ENCODE measurements at regions not wholly inside any gene's neighbourhood (a gene's known extent, or its start where the extent isn't known, plus 50 kb on each side); places are given as distances from the start of the nearest gene placed in this dataset.

DNA sequence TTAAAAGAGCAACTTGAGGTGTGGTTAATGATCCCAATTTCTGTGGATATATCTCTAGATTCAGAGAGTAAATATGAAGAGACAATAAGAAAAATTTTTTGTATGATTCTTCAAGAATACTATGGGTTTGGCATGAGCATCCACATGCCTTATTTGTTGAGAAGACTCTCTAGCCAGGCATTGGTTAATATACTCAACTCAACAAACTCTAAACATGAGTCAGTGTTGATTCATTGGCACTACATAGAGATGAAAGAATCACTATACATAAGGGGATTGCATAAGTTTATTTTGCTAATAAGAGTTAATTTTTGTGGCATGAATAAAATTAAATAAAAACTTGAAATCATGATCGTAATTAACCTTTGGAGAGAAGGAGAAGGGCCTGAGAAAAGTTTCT is 930.2 kb upstream of the LRRTM1 start:
- Histone ChIP-seq H3K4me1 (no peaks in the 10 kb centered on the region), H3K9ac (ENCODE audit: low read depth in 2 of 2, low read length in 2 of 2) (no peak overlapping the region), H3K27me3 (no peaks in the 10 kb centered on the region), H3K9me3 (no peaks in the 10 kb centered on the region), H3K4me3 (no peak overlapping the region), H3K36me3 (no peaks in the 10 kb centered on the region), H3K27ac (no peak overlapping the region)
- intact Hi-C loops (cut with DNase I): no loop called here
- TF ChIP-seq, protein P1, sequence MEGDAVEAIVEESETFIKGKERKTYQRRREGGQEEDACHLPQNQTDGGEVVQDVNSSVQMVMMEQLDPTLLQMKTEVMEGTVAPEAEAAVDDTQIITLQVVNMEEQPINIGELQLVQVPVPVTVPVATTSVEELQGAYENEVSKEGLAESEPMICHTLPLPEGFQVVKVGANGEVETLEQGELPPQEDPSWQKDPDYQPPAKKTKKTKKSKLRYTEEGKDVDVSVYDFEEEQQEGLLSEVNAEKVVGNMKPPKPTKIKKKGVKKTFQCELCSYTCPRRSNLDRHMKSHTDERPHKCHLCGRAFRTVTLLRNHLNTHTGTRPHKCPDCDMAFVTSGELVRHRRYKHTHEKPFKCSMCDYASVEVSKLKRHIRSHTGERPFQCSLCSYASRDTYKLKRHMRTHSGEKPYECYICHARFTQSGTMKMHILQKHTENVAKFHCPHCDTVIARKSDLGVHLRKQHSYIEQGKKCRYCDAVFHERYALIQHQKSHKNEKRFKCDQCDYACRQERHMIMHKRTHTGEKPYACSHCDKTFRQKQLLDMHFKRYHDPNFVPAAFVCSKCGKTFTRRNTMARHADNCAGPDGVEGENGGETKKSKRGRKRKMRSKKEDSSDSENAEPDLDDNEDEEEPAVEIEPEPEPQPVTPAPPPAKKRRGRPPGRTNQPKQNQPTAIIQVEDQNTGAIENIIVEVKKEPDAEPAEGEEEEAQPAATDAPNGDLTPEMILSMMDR (IDR thresholded peaks at IDR 0.05): no peak
- no peak for DNase-seq

- no peaks in the 10 kb centered on the region for H3K4me1 ChIP-seq
- H3K4me3 ChIP-seq: no peak overlapping the region
- TF ChIP-seq, protein P1 (IDR thresholded peaks at IDR 0.05): no peak
- no peak for DNase-seq
- no peak overlapping the region for H3K27ac ChIP-seq
- no peaks in the 10 kb centered on the region for H3K9me3 ChIP-seq
- no peaks in the 10 kb centered on the region for H3K36me3 ChIP-seq
- no peak overlapping the region for H3K9ac ChIP-seq (ENCODE audit: low read depth in 2 of 2, low read length in 2 of 2)
- no peaks in the 10 kb centered on the region for H3K27me3 ChIP-seq
- intact Hi-C loops (cut with DNase I): no loop called here
These were observed 921.2 kb upstream of the LRRTM1 start for GRCh38 chr2:81225756-81226155.

DNA sequence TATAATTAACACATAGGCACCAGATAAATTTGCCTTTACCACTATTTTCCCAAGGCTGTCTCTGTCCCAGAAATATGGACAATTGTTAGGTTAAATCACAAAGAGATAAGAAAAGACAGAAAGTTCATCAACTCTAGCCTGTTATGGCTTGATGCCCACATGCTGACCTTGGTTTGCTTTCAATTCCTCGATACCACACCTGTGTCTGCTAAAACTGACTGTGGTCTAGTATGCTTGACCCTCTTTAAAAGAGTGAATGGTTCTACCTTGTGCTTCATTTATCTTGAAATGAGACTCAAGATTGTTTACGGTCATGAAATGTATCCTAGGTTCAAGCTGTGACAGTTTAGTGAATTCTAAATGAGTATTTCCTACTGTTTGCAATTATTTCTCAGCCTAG is 909.0 kb upstream of the LRRTM1 start:
- TF ChIP-seq, protein P1 (IDR thresholded peaks at IDR 0.05): no peak
- no peaks in the 10 kb centered on the region for H3K9me3 ChIP-seq
- no peak for DNase-seq
- no peak overlapping the region for H3K4me3 ChIP-seq
- H3K27me3 ChIP-seq: no peaks in the 10 kb centered on the region
- H3K36me3 ChIP-seq: no peaks in the 10 kb centered on the region
- H3K4me1 ChIP-seq: no peaks in the 10 kb centered on the region
- H3K27ac ChIP-seq: no peak overlapping the region
- no peak overlapping the region for H3K9ac ChIP-seq (ENCODE audit: low read depth in 2 of 2, low read length in 2 of 2)
- intact Hi-C loops (cut with DNase I): no loop called here

GRCh38 chr2:81206216-81206615 is 901.7 kb upstream of the LRRTM1 start:
- Histone ChIP-seq H3K36me3 (no peaks in the 10 kb centered on the region), H3K27ac (no peak overlapping the region), H3K27me3 (no peaks in the 10 kb centered on the region), H3K9me3 (no peaks in the 10 kb centered on the region), H3K4me3 (no peak overlapping the region), H3K4me1 (no peaks in the 10 kb centered on the region), H3K9ac (ENCODE audit: low read depth in 2 of 2, low read length in 2 of 2) (no peak overlapping the region)
- intact Hi-C loops (cut with DNase I): no loop called here
- DNase-seq: no peak
- TF ChIP-seq, protein P1 (IDR thresholded peaks at IDR 0.05): no peak

DNA sequence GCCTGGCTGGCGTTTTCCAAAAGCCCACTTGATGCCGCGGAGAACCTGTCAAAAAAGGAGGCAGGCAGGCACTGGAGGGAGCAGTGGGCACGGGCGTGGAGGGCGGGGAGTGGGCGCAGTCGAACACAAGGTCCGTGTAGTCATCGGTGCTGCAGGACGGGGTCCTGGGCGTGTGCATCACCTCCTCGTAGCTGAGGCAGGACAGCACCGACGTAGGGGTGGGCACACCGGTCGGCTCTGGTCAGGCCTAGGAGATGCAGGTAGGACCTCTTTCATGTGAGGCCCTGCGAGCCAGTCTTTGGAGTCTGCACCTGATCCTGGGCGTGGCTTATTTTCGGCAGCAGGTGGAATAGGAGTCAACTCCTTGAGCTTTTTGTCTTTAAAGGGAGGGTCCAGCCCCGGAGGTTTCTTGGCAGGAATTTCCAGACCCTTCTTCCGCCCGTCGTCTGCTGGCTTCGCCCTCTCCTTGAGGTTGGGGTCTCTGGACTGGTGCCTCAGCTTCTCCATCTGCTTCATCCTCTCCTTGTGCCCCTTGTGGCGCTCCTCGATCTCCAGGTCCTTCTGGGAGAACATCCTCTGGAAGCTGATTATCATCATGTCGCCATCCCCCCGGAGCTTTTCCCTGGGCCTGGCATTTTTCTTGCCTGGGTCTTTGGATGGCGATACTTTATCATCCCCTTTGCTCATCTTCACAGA is 892.5 kb upstream of the LRRTM1 start:
- Histone ChIP-seq H3K4me1 (no peaks in the 10 kb centered on the region), H3K9ac (ENCODE audit: low read depth in 2 of 2, low read length in 2 of 2) (no peak overlapping the region), H3K27ac (no peak overlapping the region), H3K9me3 (no peaks in the 10 kb centered on the region), H3K4me3 (no peak overlapping the region), H3K27me3 (no peaks in the 10 kb centered on the region), H3K36me3 (no peaks in the 10 kb centered on the region)
- TF ChIP-seq, protein P1 (IDR thresholded peaks at IDR 0.05): no peak
- no peak for DNase-seq
- intact Hi-C loops (cut with DNase I): no loop called here
